Esophagus muscularis mucosa (tissue), 2 donors: ENCODE measurements at regions not wholly inside any gene's neighbourhood (a gene's known extent, or its start where the extent isn't known, plus 50 kb on each side); places are given as distances from the start of the nearest gene placed in this dataset.

Experiments used
- POLR2A ChIP-seq: fragments of 450-650 bp; IDR thresholded peaks from one replicate; pipeline ENCODE4 v1.6.1; 2017; ENCODE audit warnings: antibody characterized with exemption, moderate library complexity, mild to moderate bottlenecking, low read depth
- POLR2AphosphoS5 ChIP-seq, 2 donors: sonication (generic); formaldehyde crosslinking; IDR thresholded peaks; one replicate each; pipeline ENCODE4 v1.6.1; 2017; ENCODE audit warnings: antibody characterized with exemption in 2 of 2

DNA sequence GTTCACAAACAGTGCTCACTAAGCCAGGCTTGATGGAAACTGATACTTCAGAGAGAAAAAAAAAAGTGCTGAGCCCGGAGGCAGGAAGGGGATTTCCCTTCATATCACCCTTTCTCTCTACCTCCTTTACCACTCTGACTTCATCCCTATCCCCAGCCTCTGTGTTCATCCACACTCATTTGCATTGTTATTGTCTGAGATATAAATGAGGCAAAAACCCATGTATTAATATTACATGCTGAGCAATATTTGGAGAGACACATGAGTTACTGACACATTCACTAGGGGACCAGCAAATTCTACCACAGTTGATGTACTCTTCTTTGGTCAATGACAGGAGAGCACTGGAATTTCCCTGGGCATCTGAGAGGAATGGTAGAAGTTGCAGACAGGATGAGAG is 175.8 kb downstream of the TNFSF18 start:
- TF ChIP-seq POLR2AphosphoS5 (IDR thresholded peaks at IDR 0.05) (no peak), POLR2A (no peak)
